HG03095 (cell line): ENCODE measurements at regions not wholly inside any gene's neighbourhood (a gene's known extent, or its start where the extent isn't known, plus 50 kb on each side); places are given as distances from the start of the nearest gene placed in this dataset.

ENCODE experiments used
- ATAC-seq: cut with Tn5 transposase; IDR thresholded peaks from one replicate; pipeline ENCODE4 v1.9.1; 2021; ENCODE audit warnings: moderate library complexity; ENCODE audit not compliant: unreplicated experiment

DNA sequence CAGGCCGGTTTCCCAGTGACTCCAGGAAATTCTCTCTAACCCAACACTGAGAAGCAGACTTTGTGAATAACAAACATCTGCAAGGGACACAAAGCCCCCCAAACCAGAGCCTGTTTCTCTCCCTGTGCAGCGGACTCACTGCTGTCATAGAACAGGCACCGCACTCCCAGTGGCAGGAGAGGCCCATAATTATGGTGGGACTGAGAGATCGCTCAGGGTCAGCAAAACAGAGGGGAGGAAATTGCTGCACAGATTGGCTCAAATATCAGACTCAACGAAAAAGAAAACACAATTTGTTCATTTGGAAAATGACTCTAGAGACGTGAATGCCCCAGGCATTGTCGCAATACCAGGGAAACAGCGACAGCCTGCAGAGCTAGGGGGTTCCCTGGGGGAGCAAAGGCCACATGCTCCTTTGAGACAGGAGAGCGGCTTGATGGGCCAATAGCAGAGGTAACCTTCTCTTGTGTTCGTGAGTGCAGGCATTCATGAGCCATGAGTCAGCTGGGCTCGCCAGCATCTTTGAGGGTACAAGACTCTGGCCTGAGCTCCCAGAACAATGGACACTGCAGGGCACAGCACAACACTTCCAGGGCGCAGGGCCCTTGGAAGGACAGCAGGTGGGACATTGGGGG is 143.3 kb upstream of the KLHL29 start:
- no peak for ATAC-seq

DNA sequence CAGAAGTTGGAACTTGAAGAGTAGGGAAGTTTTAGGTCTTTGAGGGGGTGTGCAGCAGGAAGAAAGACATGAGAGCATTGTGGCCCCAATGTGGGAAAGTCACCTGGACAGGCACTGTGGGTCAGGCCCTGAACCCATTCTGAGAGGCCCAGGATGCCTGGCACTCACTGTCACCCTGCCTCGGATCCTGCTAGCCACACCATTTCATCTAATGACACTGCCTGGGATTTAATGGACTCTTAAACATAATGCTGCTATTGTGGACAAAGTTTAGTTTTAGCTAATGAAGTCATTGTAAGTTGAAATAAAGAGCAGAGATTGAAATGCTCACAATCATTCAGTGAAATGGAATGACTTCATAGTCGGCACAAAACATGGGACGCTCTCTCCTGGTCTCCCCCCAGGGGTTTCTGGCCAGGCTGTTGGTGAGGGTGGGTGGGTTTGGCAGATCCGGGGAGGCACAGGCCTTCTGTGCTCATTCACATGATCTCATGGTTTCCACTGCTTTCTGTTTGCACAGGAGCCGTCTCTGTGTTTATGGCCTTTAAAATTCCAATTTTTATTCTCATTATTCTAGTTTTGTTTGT is 141.8 kb upstream of the KLHL29 start:
- no peak for ATAC-seq

DNA sequence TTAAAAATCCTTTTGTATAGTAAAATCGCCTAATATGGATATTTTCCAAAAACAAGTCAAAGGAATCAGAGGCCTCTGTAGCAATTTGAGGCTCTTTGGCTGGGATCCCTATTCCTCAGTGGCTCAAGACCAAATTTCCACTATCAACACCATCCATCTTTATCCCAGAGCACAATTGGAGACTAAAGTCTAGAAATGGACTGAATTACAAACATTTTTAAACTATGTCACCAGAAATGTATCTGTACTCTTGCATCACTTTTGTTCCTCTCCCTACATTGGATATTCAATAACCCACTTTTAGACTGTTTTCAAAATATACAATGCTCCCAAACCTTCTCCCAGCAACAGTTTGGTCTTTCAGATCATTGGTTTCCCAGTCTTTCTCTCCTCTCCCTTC is 140.4 kb upstream of the KLHL29 start:
- no peak for ATAC-seq

DNA sequence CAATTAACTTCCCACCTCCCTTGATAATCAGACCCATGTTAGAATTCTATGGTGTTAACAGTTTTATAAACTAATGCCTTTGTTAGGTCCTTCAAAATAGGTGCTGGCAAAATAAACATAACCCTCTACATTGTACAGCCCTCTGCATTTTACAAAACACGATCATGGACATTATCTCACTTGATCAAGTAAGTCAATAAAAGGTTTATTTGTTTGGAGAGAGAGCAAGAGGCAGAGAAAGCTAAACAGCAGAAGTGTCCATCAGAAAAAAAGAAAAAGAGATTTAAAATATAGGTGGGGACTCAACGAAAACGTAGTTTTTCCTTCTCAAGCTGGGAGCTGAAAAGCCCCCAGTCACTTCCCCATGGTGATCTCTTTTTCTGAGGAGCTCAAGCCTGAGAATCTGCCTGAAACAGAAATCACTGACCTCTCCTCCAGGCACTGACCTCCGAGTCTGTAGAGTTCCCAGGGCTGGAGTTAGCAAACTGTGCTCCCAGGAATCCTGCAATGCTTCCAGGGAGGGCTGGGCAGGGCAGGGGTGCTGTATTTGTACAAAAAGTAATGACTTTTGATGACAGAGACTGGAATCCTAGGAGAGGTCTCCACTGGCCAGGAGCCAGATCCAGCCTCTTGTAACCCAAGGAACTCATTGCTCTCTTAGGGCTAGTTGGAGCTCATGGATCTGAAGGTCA is 137.8 kb upstream of the KLHL29 start:
- no peak for ATAC-seq

DNA sequence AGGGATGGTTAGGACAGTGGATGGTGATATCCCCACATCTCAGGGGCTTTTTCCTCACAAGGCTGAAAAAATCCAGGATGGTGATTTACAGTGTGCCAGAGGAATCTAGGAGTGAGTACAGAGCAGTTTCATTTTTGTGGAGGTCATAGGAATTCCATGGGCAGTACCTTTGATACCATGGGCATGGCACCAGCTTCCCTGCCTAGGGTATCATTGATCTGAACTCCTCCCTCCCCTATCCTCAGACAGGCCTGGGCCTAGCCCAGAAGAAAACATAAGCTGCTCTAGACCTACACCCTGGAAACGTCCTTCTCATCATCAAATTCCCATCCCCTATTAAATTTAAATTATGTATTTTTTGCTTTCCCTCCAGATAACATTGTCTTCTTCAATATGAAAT is 136.3 kb upstream of the KLHL29 start:
- ATAC-seq, result no peak

DNA sequence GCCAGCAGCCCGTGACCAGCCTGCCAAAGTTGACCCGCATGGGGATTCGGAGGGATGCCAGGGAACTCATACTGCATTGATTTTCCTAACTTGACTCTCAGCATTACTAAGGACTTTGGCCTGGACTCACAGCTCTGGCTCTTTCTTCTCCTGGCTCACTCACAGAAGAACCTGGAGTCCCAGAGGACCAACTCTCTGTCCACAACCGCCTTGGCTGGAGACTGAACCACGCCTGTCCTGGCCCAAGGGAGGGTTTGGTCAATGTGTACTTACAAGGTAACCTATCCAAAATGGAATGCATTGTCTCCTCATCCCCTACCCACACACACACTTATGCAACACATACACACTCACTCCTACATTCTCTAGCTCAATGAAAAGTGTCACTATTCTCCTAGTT is 135.6 kb upstream of the KLHL29 start:
- ATAC-seq, result no peak

DNA sequence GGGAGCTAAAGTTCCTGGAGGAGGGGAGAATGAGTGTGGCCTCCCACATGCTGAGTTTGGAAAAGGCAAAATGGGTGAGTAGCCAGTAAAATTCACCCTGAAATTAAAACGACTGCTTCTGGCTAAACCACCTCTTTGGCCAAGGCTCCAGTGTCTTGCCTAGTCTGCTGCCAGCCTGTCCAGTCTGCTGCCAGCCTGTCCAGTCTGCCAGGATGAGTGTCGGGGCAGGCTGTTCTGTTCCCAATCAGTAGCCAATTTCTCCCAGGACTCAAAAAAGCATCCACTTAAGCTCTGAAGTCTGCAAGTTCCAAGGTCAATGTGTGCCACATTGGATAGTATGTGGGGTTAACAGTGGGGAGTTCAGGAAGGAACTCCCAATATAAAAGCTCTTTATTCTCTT is 134.6 kb upstream of the KLHL29 start:
- ATAC-seq, result no peak

DNA sequence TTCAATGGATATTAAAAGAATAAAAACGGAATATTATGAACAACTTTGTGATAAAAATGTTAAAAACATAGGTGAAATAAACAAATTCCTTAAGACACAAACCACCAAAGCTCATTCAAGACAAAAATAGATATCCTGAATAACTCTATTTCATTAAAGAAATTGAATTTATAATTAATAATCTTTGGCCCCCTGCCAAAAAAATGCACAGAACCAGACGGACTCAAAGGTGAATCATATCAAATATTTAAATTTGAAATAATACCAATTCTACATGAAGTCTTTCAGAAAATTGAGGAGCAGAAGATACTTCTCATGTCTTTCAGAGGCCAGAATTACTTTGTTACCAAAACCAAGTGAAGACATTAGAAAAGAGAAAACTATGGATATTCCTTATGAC is 128.3 kb upstream of the KLHL29 start:
- no peak for ATAC-seq

DNA sequence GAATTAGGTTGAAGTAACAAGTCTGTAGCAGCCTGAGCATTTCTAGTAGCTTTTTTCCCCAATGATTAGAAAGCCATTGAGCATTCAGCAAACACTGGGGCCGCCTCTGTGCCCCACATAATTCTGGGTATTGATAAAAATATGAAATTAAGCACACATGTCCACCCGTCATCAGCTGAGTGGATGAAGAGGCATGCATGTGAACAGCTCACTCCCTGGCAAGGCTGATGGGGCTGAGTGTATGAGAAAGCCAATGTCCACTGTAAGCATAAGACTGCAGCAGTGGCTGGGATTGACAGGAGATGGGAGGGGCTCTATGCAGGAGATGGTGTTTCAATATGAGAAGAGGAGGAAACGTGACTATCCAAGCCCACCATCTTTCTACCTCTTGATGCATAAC is 124.4 kb upstream of the KLHL29 start:
- ATAC-seq, result no peak

DNA sequence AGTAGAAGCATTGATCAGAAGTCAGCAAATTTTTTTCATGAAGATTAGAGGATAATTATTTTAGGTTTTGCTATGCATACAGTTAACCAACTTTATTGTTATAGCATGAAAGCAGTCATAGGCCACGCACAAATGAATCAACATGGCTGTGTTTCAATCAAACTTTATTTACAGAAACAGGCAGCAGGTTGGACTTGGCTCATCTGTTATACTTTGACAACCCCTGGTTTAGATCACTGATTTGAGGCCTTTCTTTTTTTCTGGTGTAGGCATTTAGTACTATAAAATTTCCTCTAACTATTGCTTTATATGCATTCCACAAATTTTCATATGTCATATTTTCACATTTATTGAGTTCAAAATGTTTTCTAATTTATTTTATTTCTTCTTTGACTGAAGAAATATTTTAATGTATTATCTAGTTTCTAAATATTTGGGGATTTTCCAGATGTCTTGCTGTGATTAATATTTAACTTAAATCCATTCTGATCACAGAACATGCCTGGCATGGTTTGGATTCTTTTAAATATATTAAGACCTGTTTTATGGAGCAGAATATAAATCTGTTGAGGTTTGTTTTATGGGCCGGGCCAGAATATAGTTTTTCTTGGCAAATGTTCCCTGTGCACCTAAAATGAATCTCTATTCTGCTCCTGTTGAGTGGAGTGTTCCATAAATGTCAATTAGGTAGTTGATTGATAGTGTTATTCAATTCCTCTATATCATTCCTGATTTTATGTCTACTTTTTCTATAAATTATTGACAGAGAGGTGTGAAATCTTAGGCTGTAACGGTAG is 116.3 kb upstream of the KLHL29 start:
- ATAC-seq, result no peak

DNA sequence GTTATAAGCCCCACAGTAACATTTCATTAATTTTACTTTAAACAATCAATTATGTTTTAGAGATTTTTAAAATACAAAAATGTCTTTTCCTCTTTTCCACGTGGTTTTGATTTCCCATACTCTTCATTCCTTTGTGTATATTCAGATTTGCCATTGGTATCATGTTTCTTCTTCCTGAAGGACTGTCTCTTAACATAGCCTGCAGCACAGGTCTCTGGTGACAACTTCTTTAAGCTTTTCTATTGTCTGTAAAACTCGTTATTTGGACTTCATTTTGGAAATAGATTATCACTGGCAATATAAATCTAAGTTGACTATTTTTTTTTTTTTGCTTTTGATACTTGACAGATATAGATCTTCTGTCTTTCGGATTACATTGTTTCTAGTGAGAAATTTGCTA is 115.2 kb upstream of the KLHL29 start:
- ATAC-seq, result no peak

DNA sequence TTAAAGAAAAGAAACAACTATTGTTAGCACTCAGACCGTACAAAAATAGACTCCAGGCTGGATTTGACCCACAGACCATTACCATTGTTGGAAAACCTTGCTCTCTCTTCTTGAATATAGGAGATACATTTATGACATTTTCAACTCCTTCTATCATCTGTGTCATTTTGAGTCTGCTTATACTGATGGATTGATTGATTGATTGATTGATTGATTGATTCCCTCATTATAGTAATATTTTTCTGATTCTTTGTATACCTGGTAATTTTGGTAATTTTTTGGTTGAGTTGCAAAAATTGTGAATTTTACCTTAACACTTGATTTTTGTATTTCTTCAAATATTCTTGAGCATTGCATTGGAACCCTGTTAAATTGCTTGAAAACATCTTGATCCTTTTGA is 114.2 kb upstream of the KLHL29 start:
- ATAC-seq, result no peak

DNA sequence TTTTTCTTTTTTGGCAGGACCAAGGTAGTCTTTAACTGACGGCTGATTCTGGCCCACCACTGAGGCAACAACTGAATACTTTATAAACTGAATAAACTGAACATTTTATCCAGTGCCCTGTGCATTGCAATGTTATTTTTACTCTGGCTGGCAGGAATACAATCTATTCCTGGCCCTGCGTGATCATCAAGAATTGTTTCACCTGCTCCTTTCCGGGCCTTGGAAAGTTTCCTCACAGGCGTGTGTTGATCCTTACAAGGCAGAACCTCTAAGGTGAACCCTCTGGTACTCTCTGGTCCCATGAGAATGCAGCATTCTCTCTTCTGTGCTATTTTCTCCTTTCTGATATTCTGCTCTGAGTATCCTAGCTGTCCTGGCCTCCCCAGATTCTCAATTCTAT is 113.7 kb upstream of the KLHL29 start:
- no peak for ATAC-seq

DNA sequence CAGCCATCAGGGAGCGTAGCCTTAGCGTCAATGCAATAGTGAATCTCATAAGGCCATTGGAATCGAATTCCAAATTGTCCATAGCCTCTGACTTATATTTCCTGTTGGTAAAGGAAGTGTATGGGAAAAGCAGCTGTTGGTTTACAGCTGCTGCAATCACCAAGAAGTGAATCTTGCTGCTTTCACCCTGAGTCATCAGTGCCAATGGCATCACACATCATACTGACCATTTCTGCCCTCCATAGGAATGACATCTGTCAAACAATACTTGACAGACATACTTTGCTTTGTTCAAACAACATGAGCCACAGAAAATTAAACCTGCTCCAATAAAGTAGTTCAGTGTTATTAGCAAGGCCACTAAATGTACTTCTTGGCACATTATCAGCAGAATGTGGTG is 111.2 kb upstream of the KLHL29 start:
- ATAC-seq, result no peak

DNA sequence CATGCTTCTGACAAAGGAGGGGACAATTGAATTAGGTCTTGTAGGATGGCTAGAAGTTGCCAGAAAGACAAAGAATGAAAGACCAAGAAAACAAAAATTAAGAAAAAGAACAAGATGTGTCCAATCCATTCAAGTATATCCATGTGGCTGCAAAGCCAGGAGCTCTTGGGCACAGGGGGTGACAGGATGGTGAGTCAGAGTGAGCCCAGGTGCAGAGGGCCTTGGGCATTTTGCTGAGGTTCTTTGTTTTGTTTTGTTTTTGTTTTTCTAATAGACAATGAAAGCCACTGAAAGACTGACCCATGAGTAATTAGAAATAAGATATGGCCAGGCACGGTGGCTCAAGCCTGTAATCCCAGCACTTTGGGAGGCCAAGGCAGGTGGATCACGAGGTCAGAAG is 104.6 kb upstream of the KLHL29 start:
- no peak for ATAC-seq

DNA sequence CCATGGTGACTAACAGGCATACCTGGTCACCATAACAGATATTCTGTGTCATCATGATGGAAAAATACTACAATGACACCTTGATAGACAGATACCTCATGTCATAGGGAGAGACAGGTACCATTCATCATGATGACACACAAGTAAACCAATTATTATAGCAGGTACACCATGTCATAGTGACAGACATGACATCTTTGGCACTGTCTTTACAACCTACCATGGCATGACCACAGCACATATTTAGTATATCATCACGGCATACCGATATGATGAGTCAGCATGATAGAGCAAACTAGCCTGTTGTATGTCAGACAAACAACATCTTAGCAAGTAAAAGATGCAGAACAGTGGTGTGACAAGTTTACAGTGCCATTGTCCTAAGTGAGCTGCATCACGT is 101.3 kb upstream of the KLHL29 start:
- no peak for ATAC-seq

DNA sequence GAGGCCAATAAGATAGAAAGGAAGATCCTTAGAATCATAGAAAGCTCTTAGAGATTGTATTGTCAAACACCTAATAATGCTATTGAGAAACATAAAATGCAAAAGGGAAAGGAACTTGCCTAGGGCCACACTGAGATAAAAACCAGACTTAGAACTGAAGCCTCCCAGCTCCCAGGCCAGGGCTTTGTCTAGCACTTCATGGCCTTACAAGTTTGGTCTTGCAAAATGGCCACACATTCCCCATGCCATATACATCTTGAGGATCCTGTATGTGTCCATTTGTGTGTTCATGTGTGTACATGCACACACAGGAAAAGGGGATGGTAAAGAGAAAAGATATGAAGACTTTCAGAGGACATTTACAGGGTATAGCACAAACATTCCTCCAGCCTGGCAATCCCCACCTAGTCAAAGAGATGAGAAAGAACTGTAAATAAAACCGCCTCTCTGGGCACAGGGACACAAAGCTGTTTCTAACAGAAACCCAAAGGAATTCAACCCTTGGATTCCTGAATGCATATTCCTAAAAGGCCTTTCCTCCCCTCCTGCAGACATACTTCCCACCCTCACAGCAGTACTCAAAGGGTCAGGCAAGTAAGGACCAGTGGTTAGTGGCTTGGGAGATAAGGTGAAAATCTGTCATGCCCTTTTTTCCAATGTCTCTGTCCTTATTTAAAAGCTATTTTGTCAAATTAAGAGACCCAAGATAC is 99.7 kb upstream of the KLHL29 start:
- no peak for ATAC-seq

DNA sequence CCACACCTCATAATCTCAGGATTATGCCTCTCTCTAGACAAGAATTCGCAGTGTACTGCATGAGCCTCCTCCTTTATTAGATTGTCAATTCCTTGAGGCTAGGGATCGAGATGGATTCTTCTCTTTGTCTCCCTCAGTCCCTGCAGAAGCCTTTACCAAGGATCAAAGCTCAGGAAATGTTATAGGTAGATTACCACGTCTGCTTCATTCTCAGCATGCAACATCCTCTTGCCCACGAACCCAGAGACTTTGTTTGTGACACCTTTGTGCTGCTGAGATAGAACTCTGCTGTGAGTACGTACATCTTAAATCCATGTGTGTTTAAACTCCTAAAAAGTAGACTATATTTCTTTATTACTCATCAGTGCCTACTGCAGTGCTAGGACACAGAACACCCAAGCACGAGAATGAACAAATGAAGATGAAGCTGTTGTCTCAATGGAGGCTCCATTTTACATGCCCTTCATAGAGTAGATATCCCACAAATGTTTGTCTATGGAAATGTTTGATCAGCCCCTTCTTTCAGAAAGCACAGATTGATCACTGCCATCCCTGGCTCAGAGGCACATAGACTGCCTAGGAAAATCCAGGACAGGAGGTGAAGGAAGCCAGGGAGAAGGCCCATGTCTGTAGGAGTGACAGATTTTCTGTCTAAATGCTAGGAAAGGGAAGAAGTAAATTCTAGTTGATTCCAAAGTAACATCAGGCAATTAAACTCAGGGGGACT is 98.8 kb upstream of the KLHL29 start:
- no peak for ATAC-seq

DNA sequence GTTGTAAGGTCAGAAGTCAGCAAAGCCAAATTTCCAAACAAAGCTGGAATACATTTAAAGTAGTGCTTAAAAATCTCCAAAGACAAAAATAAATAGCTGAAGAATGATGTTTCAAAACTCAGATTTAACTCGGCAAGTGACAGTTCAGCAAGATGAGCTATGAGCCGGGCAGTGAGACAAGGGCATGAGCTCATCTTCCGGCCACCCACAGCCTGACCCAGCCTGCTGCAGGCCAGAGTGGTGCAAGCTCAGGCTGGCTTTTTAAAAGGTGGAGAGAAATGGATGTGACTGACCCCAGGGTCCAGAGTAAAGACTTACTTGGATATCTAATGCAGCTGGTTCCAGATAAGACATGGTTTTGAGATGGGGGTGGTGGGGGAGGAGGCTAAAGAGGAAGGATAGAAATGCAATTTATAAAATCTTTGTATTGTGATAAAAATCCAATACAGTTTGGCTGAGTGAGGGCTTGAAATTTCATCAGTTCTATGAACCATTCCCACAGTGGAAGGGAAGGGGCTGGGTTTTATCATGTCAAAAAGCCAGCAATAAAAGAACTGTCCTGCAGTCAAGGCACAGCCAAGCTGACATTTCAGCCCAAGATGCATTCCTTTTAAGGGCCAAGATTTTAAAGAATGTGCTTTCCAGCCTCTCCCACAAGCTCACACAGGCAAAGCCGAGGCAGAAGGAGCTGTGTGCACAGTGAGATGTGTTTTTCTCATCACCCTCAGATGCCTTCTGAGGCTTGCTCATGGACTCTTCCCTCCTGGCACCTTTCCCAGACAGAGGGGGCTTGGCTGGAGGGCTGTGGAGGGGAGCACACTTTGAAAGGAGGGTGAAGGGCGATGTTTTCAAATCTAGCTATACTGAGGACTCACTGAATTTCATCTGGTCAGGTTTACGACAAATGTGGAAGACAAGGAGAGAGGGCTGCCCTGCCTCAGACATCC is 97.9 kb upstream of the KLHL29 start:
- ATAC-seq, result no peak
